Upper lobe of right lung (tissue), 1 donor: ENCODE measurements at regions not wholly inside any gene's neighbourhood (a gene's known extent, or its start where the extent isn't known, plus 50 kb on each side); places are given as distances from the start of the nearest gene placed in this dataset.
"Not testable (repeated sequence)": the region's sequence is repeated elsewhere in the genome, so short reads cannot be mapped to it uniquely, and the experiment has no call there.

ENCODE experiments used
- ATAC-seq: fragments of 200-7000 bp; cut with Tn5 transposase; one replicate; pipeline ENCODE4 v1.9.1; 2020; ENCODE audit warnings: mild to moderate bottlenecking, moderate library complexity
- DNase-seq: peaks from one replicate; pipeline ENCODE4 v3.0.0-alpha.2; 2020
- H3K27ac ChIP-seq: fragments of 200-600 bp; one replicate; pipeline ENCODE4 v1.8.0; 2022
- H3K27me3 ChIP-seq: fragments of 200-600 bp; one replicate; pipeline ENCODE4 v1.8.0; 2022; ENCODE audit warnings: mild to moderate bottlenecking
- H3K36me3 ChIP-seq: fragments of 200-600 bp; one replicate; pipeline ENCODE4 v1.8.0; 2022
- H3K4me1 ChIP-seq: fragments of 200-600 bp; one replicate; pipeline ENCODE4 v1.8.0; 2022
- H3K4me3 ChIP-seq: fragments of 200-600 bp; one replicate; pipeline ENCODE4 v1.8.0; 2022; ENCODE audit warnings: mild to moderate bottlenecking
- H3K9me3 ChIP-seq: fragments of 200-600 bp; one replicate; pipeline ENCODE4 v1.8.0; 2022
- CTCF ChIP-seq: fragments of 200-600 bp; IDR thresholded peaks from one replicate; pipeline ENCODE4 v1.8.0; 2022; ENCODE audit warnings: antibody characterized with exemption
- intact Hi-C: fragments of 100-400 bp; cut with DNase I; formaldehyde crosslinking; loops from one replicate; pipeline ENCODE4 v1.11.0; 2022
- donor health status: DM: no; HTN: yes; CAD: no; lungs with severe emphysema.

GRCh38 chr5:39656600-39656999, 231.8 kb upstream of the DAB2 start:
- Histone ChIP-seq H3K36me3 (no peaks in the 10 kb centered on the region), H3K4me3 (no peak overlapping the region), H3K4me1 (no peaks in the 10 kb centered on the region), H3K27ac (no peak overlapping the region), H3K9me3 (no peaks in the 10 kb centered on the region), H3K27me3 (no peaks in the 10 kb centered on the region)
- TF ChIP-seq CTCF: no peak
- intact Hi-C loops: no loop called here
- no peak for ATAC-seq
- no peak for DNase-seq

- no peaks in the 10 kb centered on the region for H3K9me3 ChIP-seq
- H3K27me3 ChIP-seq: no peaks in the 10 kb centered on the region
- TF ChIP-seq CTCF: no peak
- no peaks in the 10 kb centered on the region for H3K36me3 ChIP-seq
- H3K4me3 ChIP-seq: no peak overlapping the region
- ATAC-seq: no peak
- intact Hi-C loops: no loop called here
- no peaks in the 10 kb centered on the region for H3K4me1 ChIP-seq
- DNase-seq: no peak
- H3K27ac ChIP-seq: no peak overlapping the region
Observed at GRCh38 chr5:39654715-39655114, 229.9 kb upstream of the DAB2 start.

- H3K4me1 ChIP-seq, H3K27ac ChIP-seq, H3K36me3 ChIP-seq, H3K9me3 ChIP-seq, intact Hi-C loops, DNase-seq, ATAC-seq, H3K4me3 ChIP-seq, H3K27me3 ChIP-seq: not testable (repeated sequence)
Observed at GRCh38 chr5:39652481-39652880, 227.7 kb upstream of the DAB2 start.

GRCh38 chr5:39652036-39652435, 227.3 kb upstream of the DAB2 start:
- no peak overlapping the region for H3K27ac ChIP-seq
- no peaks in the 10 kb centered on the region for H3K9me3 ChIP-seq
- intact Hi-C loops: no loop called here

GRCh38 chr5:39650008-39650762, 225.4 kb upstream of the DAB2 start:
- intact Hi-C loops: no loop called here
- DNase-seq (no peak), ATAC-seq (no peak)
- Histone ChIP-seq H3K27me3 (no peaks in the 10 kb centered on the region), H3K4me3 (no peak overlapping the region), H3K4me1 (no peaks in the 10 kb centered on the region), H3K27ac (no peak overlapping the region), H3K9me3 (no peaks in the 10 kb centered on the region), H3K36me3 (no peaks in the 10 kb centered on the region)
- TF ChIP-seq CTCF: no peak

More at GRCh38 chr5:39652036-39652435, 227.3 kb upstream of the DAB2 start:
- ATAC-seq (no peak), DNase-seq (no peak)
- Histone ChIP-seq H3K36me3 (no peaks in the 10 kb centered on the region), H3K27me3 (no peaks in the 10 kb centered on the region), H3K4me1 (no peaks in the 10 kb centered on the region), H3K4me3 (no peak overlapping the region)
- no peak for TF ChIP-seq CTCF

- Histone ChIP-seq H3K27me3 (no peaks in the 10 kb centered on the region), H3K36me3 (no peaks in the 10 kb centered on the region), H3K27ac (no peak overlapping the region), H3K4me3 (no peak overlapping the region), H3K4me1 (no peaks in the 10 kb centered on the region), H3K9me3 (no peaks in the 10 kb centered on the region)
- no peak for ATAC-seq
- intact Hi-C loops: no loop called here
- no peak for TF ChIP-seq CTCF
- DNase-seq: no peak
Observed at GRCh38 chr5:39648848-39649227, 224.1 kb upstream of the DAB2 start.
